K562 (cell line): ENCODE measurements at regions not wholly inside any gene's neighbourhood (a gene's known extent, or its start where the extent isn't known, plus 50 kb on each side); places are given as distances from the start of the nearest gene placed in this dataset.

Source experiments
- ATAC-seq: fragments of 200-7000 bp; cut with Tn5 transposase; 3 replicates; pipeline ENCODE4 v1.9.1; 2020; ENCODE audit warnings: moderate library complexity
- BruUV-seq: library from RNA; stranded (reverse); fragments of 400-500 nt; replicated peaks from 2 replicates; lab custom pipeline; 2021; lab: Mats Ljungman, UMichigan
- CTCF ChIA-PET: fragments of 300-600 bp; formaldehyde crosslinking; extraction: SDS; loops from one replicate; lab custom pipeline; 2021; ENCODE audit warnings: low intra/inter-chr PET ratio; lab: Yijun Ruan, JAX
- POLR2A ChIA-PET: fragments of 300-600, 350-650 bp; sonication (Branson Sonifier 250); formaldehyde crosslinking; extraction: SDS; loops from one replicate; lab custom pipeline; 2021; ENCODE audit warnings: antibody characterized with exemption, inconsistent platforms; lab: Yijun Ruan, JAX
- DNase-seq, 4 experiments: peaks; one replicate each; pipeline versions ENCODE4 v3.0.0 to v3.0.0-alpha.2; 2011 to 2018; ENCODE audit warnings: low spot score in 3 of 4, mixed read lengths in 3 of 4; ENCODE audit errors: extremely low read depth in 1 of 4
- FAIRE-seq: peaks from 2 replicates; lab custom pipeline; 2011; peaks lifted over from hg19 to GRCh38; lab: Jason Lieb, UNC
- H2AFZ ChIP-seq: 2 replicates; pipeline ENCODE4 v1.6.0; 2011; ENCODE audit warnings: low read depth, low read length, control low read depth, inconsistent platforms
- H3K27ac ChIP-seq: fragments of 200-600 bp; 3 replicates; pipeline ENCODE4 v1.8.0; 2011; ENCODE audit warnings: low read depth, mild to moderate bottlenecking, control low read depth, inconsistent platforms, low read length, moderate library complexity, mixed read lengths; ENCODE audit errors: extremely low read depth
- H3K27me3 ChIP-seq, 2 experiments: fragments of 300-600 bp in 1 of 2; 2 replicates in 1 of 2; 3 replicates in 1 of 2; pipeline versions ENCODE4 v1.6.0 to v1.8.0; 2011; ENCODE audit warnings: inconsistent platforms in 2 of 2, low read length in 2 of 2, mild to moderate bottlenecking in 1 of 2, mixed read lengths in 1 of 2, moderate library complexity in 1 of 2; ENCODE audit not compliant: control insufficient read depth in 2 of 2, insufficient read depth in 2 of 2
- H3K36me3 ChIP-seq: fragments of 300-600 bp; 3 replicates; pipeline ENCODE4 v1.8.0; 2011; ENCODE audit warnings: mild to moderate bottlenecking, low read length, inconsistent platforms; ENCODE audit not compliant: control insufficient read depth, insufficient read depth
- H3K4me1 ChIP-seq, 2 experiments: fragments of 200-600 bp in 1 of 2; replicated peaks in 1 of 2; 2 replicates in 1 of 2; 3 replicates in 1 of 2; pipeline versions ENCODE4 v1.5.1 to v1.8.0; 2011; ENCODE audit warnings: inconsistent platforms in 2 of 2, low read length in 2 of 2, mild to moderate bottlenecking in 1 of 2, mixed read lengths in 1 of 2, moderate library complexity in 1 of 2; ENCODE audit not compliant: control insufficient read depth in 2 of 2, insufficient read depth in 2 of 2
- H3K4me2 ChIP-seq: 2 replicates; pipeline ENCODE4 v1.6.1; 2011; ENCODE audit warnings: low read length, control low read depth, inconsistent platforms, mixed read lengths; ENCODE audit not compliant: insufficient read depth
- H3K4me3 ChIP-seq: fragments of 200-600 bp; sonication (generic), shearing (Covaris generic); 2 replicates; pipeline ENCODE4 v1.5.1; 2016; ENCODE audit warnings: control low read depth, inconsistent platforms
- H3K79me2 ChIP-seq: fragments of 200-600 bp; 3 replicates; pipeline ENCODE4 v1.8.0; 2011; ENCODE audit warnings: low read length, inconsistent platforms; ENCODE audit not compliant: control insufficient read depth, insufficient read depth
- H3K9ac ChIP-seq, 2 experiments: 2 replicates each; pipeline versions ENCODE4 v1.6.0 to v1.6.1; 2011; ENCODE audit warnings: low read depth in 2 of 2, low read length in 2 of 2, control low read depth in 1 of 2, inconsistent platforms in 1 of 2, mild to moderate bottlenecking in 1 of 2, mixed read lengths in 1 of 2; ENCODE audit not compliant: insufficient read depth in 1 of 2
- H3K9me1 ChIP-seq: one replicate; pipeline ENCODE4 v1.6.0; 2011; ENCODE audit warnings: inconsistent platforms, mild to moderate bottlenecking, low read length, moderate library complexity; ENCODE audit not compliant: control insufficient read depth, insufficient read depth
- H3K9me3 ChIP-seq: replicated peaks from 2 replicates; pipeline ENCODE4 v1.5.1; 2011; ENCODE audit warnings: low read depth, low read length, inconsistent platforms; ENCODE audit not compliant: control insufficient read depth, insufficient read depth
- H4K20me1 ChIP-seq: replicated peaks from 2 replicates; pipeline ENCODE4 v1.6.1; 2011; ENCODE audit warnings: low read length, inconsistent platforms, mixed read lengths; ENCODE audit not compliant: control insufficient read depth, insufficient read depth
- CHCHD3 ChIP-seq: fragments of 250-450 bp; sonication (Bioruptor Pico); IDR thresholded peaks from 2 replicates; pipeline ENCODE4 v2.1.2; 2022; ENCODE audit warnings: mild to moderate bottlenecking
- DDX20 ChIP-seq: fragments of 450-650 bp; IDR thresholded peaks from 2 replicates; pipeline ENCODE4 v1.6.1; 2016; ENCODE audit warnings: missing genetic modification characterization, low read depth, mild to moderate bottlenecking, missing compliant biosample characterization, moderate library complexity
- FOXA1 ChIP-seq: fragments of 450-650 bp; IDR thresholded peaks from 2 replicates; pipeline ENCODE4 v1.6.1; 2016; ENCODE audit warnings: mild to moderate bottlenecking, borderline replicate concordance
- MGA ChIP-seq: fragments of 450-650 bp; IDR thresholded peaks from 2 replicates; pipeline ENCODE4 v1.6.1; 2016; ENCODE audit warnings: mild to moderate bottlenecking, moderate library complexity
- NR0B1 ChIP-seq: fragments of 450-650 bp; IDR thresholded peaks from one replicate; pipeline ENCODE4 v1.6.1; 2018; ENCODE audit warnings: mild to moderate bottlenecking, moderate library complexity; ENCODE audit not compliant: partially characterized antibody
- SLC30A9 ChIP-seq: fragments of 250-450 bp; sonication (Bioruptor Pico); IDR thresholded peaks from 2 replicates; pipeline ENCODE4 v1.8.0; 2022; ENCODE audit warnings: mild to moderate bottlenecking, moderate library complexity
- SP1 ChIP-seq: sonication (generic); formaldehyde crosslinking; IDR thresholded peaks from 2 replicates; pipeline ENCODE4 v1.8.1; 2022; ENCODE audit warnings: mild to moderate bottlenecking, missing genetic modification reagents
- ZNF586 ChIP-seq: fragments of 450-650 bp; formaldehyde crosslinking; conservative IDR thresholded peaks from 2 replicates; pipeline ENCODE4 v1.4.0; 2020; ENCODE audit warnings: mild to moderate bottlenecking, moderate library complexity
- in situ Hi-C: fragments of 300-500 bp; cut with MboI; formaldehyde crosslinking; loops from 4 replicates; pipeline ENCODE4 v1.15.0; 2018; ENCODE audit warnings: inconsistent platforms, mixed read lengths
- intact Hi-C: fragments of 100-400 bp; cut with micrococcal nuclease; formaldehyde crosslinking; loops from 2 replicates; pipeline ENCODE4 v1.14.2; 2022

GRCh38 chr4:138826322-138826721, 189.3 kb upstream of the NOCT start:
- ATAC-seq: no peak
- H3K4me3 ChIP-seq: no peak overlapping the region
- no peak overlapping the region for H3K27ac ChIP-seq
- no peaks in the 10 kb centered on the region for H3K9me3 ChIP-seq
- in situ Hi-C loops: no loop called here
- ChIA-PET POLR2A (no interaction called here), CTCF (no interaction called here)
- H3K4me2 ChIP-seq: no peak overlapping the region
- intact Hi-C loops: no loop called here
- no peaks in the 10 kb centered on the region for H4K20me1 ChIP-seq
- H3K79me2 ChIP-seq: no peaks in the 10 kb centered on the region
- no peak overlapping the region for H3K9ac ChIP-seq
- no TSS peak for BruUV-seq
- H3K36me3 ChIP-seq: no peaks in the 10 kb centered on the region
- DNase-seq: no peak
- no peaks in the 10 kb centered on the region for H3K4me1 ChIP-seq
- H3K9me1 ChIP-seq: no peaks in the 10 kb centered on the region
- H3K27me3 ChIP-seq: 0 out of 5 replicates have a peak, but pooled peaks cover 0 to 5% of the 10 kb centered on the region in 2 experiments
- no peak for FAIRE-seq
- H2AFZ ChIP-seq: no peak overlapping the region
- TF ChIP-seq CHCHD3 (CRISPR knock-in tag) (no peak), FOXA1 (no peak), DDX20 (tag) (no peak), ZNF586 (CRISPR knock-in tag) (no peak), MGA (no peak), SLC30A9 (no peak), NR0B1 (no peak), SP1 (no peak)
